K562 (cell line): ENCODE measurements at regions not wholly inside any gene's neighbourhood (a gene's known extent, or its start where the extent isn't known, plus 50 kb on each side); places are given as distances from the start of the nearest gene placed in this dataset.

Experiments
- ATAC-seq: fragments of 200-7000 bp; cut with Tn5 transposase; 3 replicates; pipeline ENCODE4 v1.9.1; 2020; ENCODE audit warnings: moderate library complexity
- BruUV-seq: library from RNA; stranded (reverse); fragments of 400-500 nt; replicated peaks from 2 replicates; lab custom pipeline; 2021; lab: Mats Ljungman, UMichigan
- CTCF ChIA-PET: fragments of 300-600 bp; formaldehyde crosslinking; extraction: SDS; loops from one replicate; lab custom pipeline; 2021; ENCODE audit warnings: low intra/inter-chr PET ratio; lab: Yijun Ruan, JAX
- POLR2A ChIA-PET: fragments of 300-600, 350-650 bp; sonication (Branson Sonifier 250); formaldehyde crosslinking; extraction: SDS; loops from one replicate; lab custom pipeline; 2021; ENCODE audit warnings: antibody characterized with exemption, inconsistent platforms; lab: Yijun Ruan, JAX
- DNase-seq, 4 experiments: peaks; one replicate each; pipeline versions ENCODE4 v3.0.0 to v3.0.0-alpha.2; 2011 to 2018; ENCODE audit warnings: low spot score in 3 of 4, mixed read lengths in 3 of 4; ENCODE audit errors: extremely low read depth in 1 of 4
- FAIRE-seq: peaks from 2 replicates; lab custom pipeline; 2011; peaks lifted over from hg19 to GRCh38; lab: Jason Lieb, UNC
- H2AFZ ChIP-seq: 2 replicates; pipeline ENCODE4 v1.6.0; 2011; ENCODE audit warnings: low read depth, low read length, control low read depth, inconsistent platforms
- H3K27ac ChIP-seq: fragments of 200-600 bp; 3 replicates; pipeline ENCODE4 v1.8.0; 2011; ENCODE audit warnings: low read depth, mild to moderate bottlenecking, control low read depth, inconsistent platforms, low read length, moderate library complexity, mixed read lengths; ENCODE audit errors: extremely low read depth
- H3K27me3 ChIP-seq, 2 experiments: fragments of 300-600 bp in 1 of 2; 2 replicates in 1 of 2; 3 replicates in 1 of 2; pipeline versions ENCODE4 v1.6.0 to v1.8.0; 2011; ENCODE audit warnings: inconsistent platforms in 2 of 2, low read length in 2 of 2, mild to moderate bottlenecking in 1 of 2, mixed read lengths in 1 of 2, moderate library complexity in 1 of 2; ENCODE audit not compliant: control insufficient read depth in 2 of 2, insufficient read depth in 2 of 2
- H3K36me3 ChIP-seq: fragments of 300-600 bp; 3 replicates; pipeline ENCODE4 v1.8.0; 2011; ENCODE audit warnings: mild to moderate bottlenecking, low read length, inconsistent platforms; ENCODE audit not compliant: control insufficient read depth, insufficient read depth
- H3K4me1 ChIP-seq, 2 experiments: fragments of 200-600 bp in 1 of 2; replicated peaks in 1 of 2; 2 replicates in 1 of 2; 3 replicates in 1 of 2; pipeline versions ENCODE4 v1.5.1 to v1.8.0; 2011; ENCODE audit warnings: inconsistent platforms in 2 of 2, low read length in 2 of 2, mild to moderate bottlenecking in 1 of 2, mixed read lengths in 1 of 2, moderate library complexity in 1 of 2; ENCODE audit not compliant: control insufficient read depth in 2 of 2, insufficient read depth in 2 of 2
- H3K4me2 ChIP-seq: 2 replicates; pipeline ENCODE4 v1.6.1; 2011; ENCODE audit warnings: low read length, control low read depth, inconsistent platforms, mixed read lengths; ENCODE audit not compliant: insufficient read depth
- H3K4me3 ChIP-seq: fragments of 200-600 bp; sonication (generic), shearing (Covaris generic); 2 replicates; pipeline ENCODE4 v1.5.1; 2016; ENCODE audit warnings: control low read depth, inconsistent platforms
- H3K79me2 ChIP-seq: fragments of 200-600 bp; 3 replicates; pipeline ENCODE4 v1.8.0; 2011; ENCODE audit warnings: low read length, inconsistent platforms; ENCODE audit not compliant: control insufficient read depth, insufficient read depth
- H3K9ac ChIP-seq, 2 experiments: 2 replicates each; pipeline versions ENCODE4 v1.6.0 to v1.6.1; 2011; ENCODE audit warnings: low read depth in 2 of 2, low read length in 2 of 2, control low read depth in 1 of 2, inconsistent platforms in 1 of 2, mild to moderate bottlenecking in 1 of 2, mixed read lengths in 1 of 2; ENCODE audit not compliant: insufficient read depth in 1 of 2
- H3K9me1 ChIP-seq: one replicate; pipeline ENCODE4 v1.6.0; 2011; ENCODE audit warnings: inconsistent platforms, mild to moderate bottlenecking, low read length, moderate library complexity; ENCODE audit not compliant: control insufficient read depth, insufficient read depth
- H3K9me3 ChIP-seq: replicated peaks from 2 replicates; pipeline ENCODE4 v1.5.1; 2011; ENCODE audit warnings: low read depth, low read length, inconsistent platforms; ENCODE audit not compliant: control insufficient read depth, insufficient read depth
- H4K20me1 ChIP-seq: replicated peaks from 2 replicates; pipeline ENCODE4 v1.6.1; 2011; ENCODE audit warnings: low read length, inconsistent platforms, mixed read lengths; ENCODE audit not compliant: control insufficient read depth, insufficient read depth
- ATF7 ChIP-seq: fragments of 450-650 bp; IDR thresholded peaks from 2 replicates; pipeline ENCODE4 v1.7.1; 2014; ENCODE audit warnings: mild to moderate bottlenecking, moderate library complexity
- BCOR ChIP-seq: fragments of 450-650 bp; IDR thresholded peaks from 2 replicates; pipeline ENCODE4 v1.6.1; 2016
- CREM ChIP-seq: IDR thresholded peaks from 2 replicates; pipeline ENCODE4 v1.6.1; 2014; ENCODE audit warnings: antibody characterized with exemption, low read depth
- EWSR1 ChIP-seq: fragments of 450-650 bp; IDR thresholded peaks from 2 replicates; pipeline ENCODE4 v1.6.1; 2018; ENCODE audit warnings: borderline replicate concordance, mild to moderate bottlenecking, low read depth, moderate library complexity; ENCODE audit not compliant: partially characterized antibody
- MCM3 ChIP-seq: fragments of 450-650 bp; IDR thresholded peaks from 2 replicates; pipeline ENCODE4 v1.6.1; 2016
- POLR2A ChIP-seq: fragments of 450-650 bp; conservative IDR thresholded peaks from 2 replicates; pipeline ENCODE4 v1.6.1; 2016
- TEAD1 ChIP-seq, 2 experiments: fragments of 450-650 bp in 1 of 2; sonication (generic) in 1 of 2; formaldehyde crosslinking; IDR thresholded peaks; 2 replicates each; pipeline versions ENCODE4 v1.4.0 to v1.8.0; 2020 to 2022; ENCODE audit warnings: mild to moderate bottlenecking in 2 of 2, missing genetic modification reagents in 1 of 2
- ZNF165 ChIP-seq: fragments of 250-450 bp; sonication (Bioruptor Pico); IDR thresholded peaks from 2 replicates; pipeline ENCODE4 v1.4.0; 2020; ENCODE audit warnings: borderline replicate concordance
- ZNF589 ChIP-seq: fragments of 200-800 bp; sonication (Bioruptor generic); IDR thresholded peaks from 2 replicates; pipeline ENCODE4 v1.6.1; 2016; ENCODE audit warnings: low read depth, missing genetic modification characterization, missing compliant biosample characterization
- WGBS: fragments of 100-300 bp; shearing (Covaris generic); methylation state at CpG from one replicate; pipeline ENCODE4 v1.1.6; 2016; ENCODE audit warnings: low coverage, mixed read lengths; ENCODE audit not compliant: insufficient coverage; ENCODE audit errors: missing lambda C conversion rate; 5-methylcytosine and 5-hydroxymethylcytosine counted together
- in situ Hi-C: fragments of 300-500 bp; cut with MboI; formaldehyde crosslinking; loops from 4 replicates; pipeline ENCODE4 v1.15.0; 2018; ENCODE audit warnings: inconsistent platforms, mixed read lengths
- intact Hi-C: fragments of 100-400 bp; cut with micrococcal nuclease; formaldehyde crosslinking; loops from 2 replicates; pipeline ENCODE4 v1.14.2; 2022
- TF ChIP-seq, protein P1 (sequence below): IDR thresholded peaks from 2 replicates; pipeline ENCODE4 v1.6.1; 2016; ENCODE audit warnings: missing genetic modification characterization, missing compliant biosample characterization
- TF ChIP-seq, protein P2 (sequence below), 2 experiments: fragments of 450-650 bp in 1 of 2; sonication (generic) in 1 of 2; formaldehyde crosslinking; conservative IDR thresholded peaks; 2 replicates each; pipeline versions ENCODE4 v1.4.0 to v1.8.1; 2020 to 2022; ENCODE audit warnings: mild to moderate bottlenecking in 1 of 2, missing genetic modification reagents in 1 of 2
- TF ChIP-seq, protein P3 (sequence below): fragments of 450-650 bp; IDR thresholded peaks from 2 replicates; pipeline ENCODE4 v1.6.1; 2017; ENCODE audit warnings: antibody characterized with exemption, mild to moderate bottlenecking

DNA sequence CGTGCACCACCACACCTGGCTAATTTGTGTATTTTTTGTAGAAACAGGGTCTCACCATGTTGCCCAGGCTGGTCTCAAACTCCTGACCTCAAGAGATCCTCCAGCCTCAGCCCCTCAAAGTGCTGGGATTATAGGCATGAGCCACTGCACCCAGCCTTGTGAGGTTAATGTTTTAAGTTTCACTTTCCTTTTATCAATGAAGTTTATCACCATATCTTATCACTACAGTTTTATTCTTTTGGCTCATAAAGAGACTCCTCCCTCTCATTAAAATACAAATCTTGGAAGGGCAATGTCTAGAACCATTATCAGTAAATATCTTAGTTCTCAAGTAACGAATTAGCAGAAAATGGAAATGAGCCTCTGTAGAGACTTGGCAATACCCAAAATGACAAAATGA, 173.8 kb downstream of the BCL11A start (continued):
- TF ChIP-seq, protein P1, sequence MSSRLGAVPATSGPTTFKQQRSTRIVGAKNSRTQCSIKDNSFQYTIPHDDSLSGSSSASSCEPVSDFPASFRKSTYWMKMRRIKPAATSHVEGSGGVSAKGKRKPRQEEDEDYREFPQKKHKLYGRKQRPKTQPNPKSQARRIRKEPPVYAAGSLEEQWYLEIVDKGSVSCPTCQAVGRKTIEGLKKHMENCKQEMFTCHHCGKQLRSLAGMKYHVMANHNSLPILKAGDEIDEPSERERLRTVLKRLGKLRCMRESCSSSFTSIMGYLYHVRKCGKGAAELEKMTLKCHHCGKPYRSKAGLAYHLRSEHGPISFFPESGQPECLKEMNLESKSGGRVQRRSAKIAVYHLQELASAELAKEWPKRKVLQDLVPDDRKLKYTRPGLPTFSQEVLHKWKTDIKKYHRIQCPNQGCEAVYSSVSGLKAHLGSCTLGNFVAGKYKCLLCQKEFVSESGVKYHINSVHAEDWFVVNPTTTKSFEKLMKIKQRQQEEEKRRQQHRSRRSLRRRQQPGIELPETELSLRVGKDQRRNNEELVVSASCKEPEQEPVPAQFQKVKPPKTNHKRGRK (tag) = no peak
- TF ChIP-seq, all 486 proteins: peak for 0

DNA sequence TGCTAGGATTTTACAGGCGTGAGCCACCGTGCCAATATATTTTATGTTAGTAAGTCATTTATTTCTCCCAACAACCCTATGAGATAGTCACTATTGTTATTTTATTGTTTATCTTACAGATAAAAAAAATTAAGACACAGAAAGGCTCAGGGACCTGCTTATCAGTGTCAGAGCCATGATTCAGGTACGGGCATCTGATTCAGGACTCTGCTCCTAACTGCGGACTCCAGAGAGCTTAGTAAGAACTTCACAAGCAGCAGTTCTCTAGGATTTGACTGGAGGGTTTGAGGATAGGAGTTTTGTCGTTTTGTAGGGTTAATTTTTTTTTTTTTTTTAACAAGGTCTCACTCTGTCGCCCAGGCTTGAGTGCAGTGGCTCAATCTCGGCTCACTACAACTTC, 174.2 kb downstream of the BCL11A start:
- H3K9me1 ChIP-seq = no peaks in the 10 kb centered on the region
- ATAC-seq = no peak
- 0% methylated on average over 7 of the region's 7 CpGs for WGBS
- H3K4me1 ChIP-seq = no peaks in the 10 kb centered on the region
- no TSS peak for BruUV-seq
- H3K4me3 ChIP-seq = no peak overlapping the region
- ChIA-PET POLR2A (interaction anchor here (0.6 kb wide), 1 partner anchor 179 kb away, joined by 3 read pairs; no protein-coding TSS in a partner anchor), CTCF (no interaction called here)
- no peaks in the 10 kb centered on the region for H4K20me1 ChIP-seq
- H3K9me3 ChIP-seq = no peaks in the 10 kb centered on the region
- H3K79me2 ChIP-seq = no peaks in the 10 kb centered on the region
- no peak overlapping the region for H3K27ac ChIP-seq
- no peak overlapping the region for H2AFZ ChIP-seq
- H3K9ac ChIP-seq = no peak overlapping the region
- H3K4me2 ChIP-seq = no peak overlapping the region
- intact Hi-C loops (no loop called here), in situ Hi-C loops (no loop called here)
- peaks cover 3 to 15% of the 10 kb centered on the region in 2 experiments; a peak in 3 of 5 replicates for H3K27me3 ChIP-seq
- no peaks in the 10 kb centered on the region for H3K36me3 ChIP-seq
- no peak for FAIRE-seq
- DNase-seq = no peak
- TF ChIP-seq ATF7 (no peak), POLR2A (no peak), ZNF589 (no peak), EWSR1 (no peak), CREM (no peak), MCM3 (no peak), ZNF165 (CRISPR knock-in tag) (no peak), BCOR (no peak), TEAD1 (CRISPR knock-in tag; IDR thresholded peaks at IDR 0.05) (no peak)
- TF ChIP-seq, protein P2, sequence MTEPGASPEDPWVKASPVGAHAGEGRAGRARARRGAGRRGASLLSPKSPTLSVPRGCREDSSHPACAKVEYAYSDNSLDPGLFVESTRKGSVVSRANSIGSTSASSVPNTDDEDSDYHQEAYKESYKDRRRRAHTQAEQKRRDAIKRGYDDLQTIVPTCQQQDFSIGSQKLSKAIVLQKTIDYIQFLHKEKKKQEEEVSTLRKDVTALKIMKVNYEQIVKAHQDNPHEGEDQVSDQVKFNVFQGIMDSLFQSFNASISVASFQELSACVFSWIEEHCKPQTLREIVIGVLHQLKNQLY (CRISPR knock-in tag; conservative IDR thresholded peaks at IDR 0.05) = no peak
- TF ChIP-seq, protein P3, sequence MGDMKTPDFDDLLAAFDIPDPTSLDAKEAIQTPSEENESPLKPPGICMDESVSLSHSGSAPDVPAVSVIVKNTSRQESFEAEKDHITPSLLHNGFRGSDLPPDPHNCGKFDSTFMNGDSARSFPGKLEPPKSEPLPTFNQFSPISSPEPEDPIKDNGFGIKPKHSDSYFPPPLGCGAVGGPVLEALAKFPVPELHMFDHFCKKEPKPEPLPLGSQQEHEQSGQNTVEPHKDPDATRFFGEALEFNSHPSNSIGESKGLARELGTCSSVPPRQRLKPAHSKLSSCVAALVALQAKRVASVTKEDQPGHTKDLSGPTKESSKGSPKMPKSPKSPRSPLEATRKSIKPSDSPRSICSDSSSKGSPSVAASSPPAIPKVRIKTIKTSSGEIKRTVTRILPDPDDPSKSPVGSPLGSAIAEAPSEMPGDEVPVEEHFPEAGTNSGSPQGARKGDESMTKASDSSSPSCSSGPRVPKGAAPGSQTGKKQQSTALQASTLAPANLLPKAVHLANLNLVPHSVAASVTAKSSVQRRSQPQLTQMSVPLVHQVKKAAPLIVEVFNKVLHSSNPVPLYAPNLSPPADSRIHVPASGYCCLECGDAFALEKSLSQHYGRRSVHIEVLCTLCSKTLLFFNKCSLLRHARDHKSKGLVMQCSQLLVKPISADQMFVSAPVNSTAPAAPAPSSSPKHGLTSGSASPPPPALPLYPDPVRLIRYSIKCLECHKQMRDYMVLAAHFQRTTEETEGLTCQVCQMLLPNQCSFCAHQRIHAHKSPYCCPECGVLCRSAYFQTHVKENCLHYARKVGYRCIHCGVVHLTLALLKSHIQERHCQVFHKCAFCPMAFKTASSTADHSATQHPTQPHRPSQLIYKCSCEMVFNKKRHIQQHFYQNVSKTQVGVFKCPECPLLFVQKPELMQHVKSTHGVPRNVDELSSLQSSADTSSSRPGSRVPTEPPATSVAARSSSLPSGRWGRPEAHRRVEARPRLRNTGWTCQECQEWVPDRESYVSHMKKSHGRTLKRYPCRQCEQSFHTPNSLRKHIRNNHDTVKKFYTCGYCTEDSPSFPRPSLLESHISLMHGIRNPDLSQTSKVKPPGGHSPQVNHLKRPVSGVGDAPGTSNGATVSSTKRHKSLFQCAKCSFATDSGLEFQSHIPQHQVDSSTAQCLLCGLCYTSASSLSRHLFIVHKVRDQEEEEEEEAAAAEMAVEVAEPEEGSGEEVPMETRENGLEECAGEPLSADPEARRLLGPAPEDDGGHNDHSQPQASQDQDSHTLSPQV = no peak
